H9 (cell line): ENCODE measurements at regions not wholly inside any gene's neighbourhood (a gene's known extent, or its start where the extent isn't known, plus 50 kb on each side); places are given as distances from the start of the nearest gene placed in this dataset.

Experiments
- DNase-seq: peaks from one replicate; pipeline ENCODE4 v3.0.0-alpha.2; 2017
- H2AFZ ChIP-seq: one replicate; pipeline ENCODE4 v1.6.1; 2013; ENCODE audit warnings: mild to moderate bottlenecking, low read length, control low read depth, moderate library complexity
- H2AK5ac ChIP-seq: 2 replicates; pipeline ENCODE4 v1.6.1; 2013; ENCODE audit warnings: low read length, control low read depth, mixed read lengths; ENCODE audit not compliant: insufficient read length
- H2BK120ac ChIP-seq: one replicate; pipeline ENCODE4 v1.6.1; 2013; ENCODE audit warnings: low read depth, mild to moderate bottlenecking, low read length, control low read depth, inconsistent platforms; ENCODE audit not compliant: poor library complexity, severe bottlenecking
- H2BK12ac ChIP-seq: 2 replicates; pipeline ENCODE4 v1.6.1; 2013; ENCODE audit warnings: low read length, control low read depth, mixed read lengths, low read depth; ENCODE audit not compliant: insufficient read length
- H2BK15ac ChIP-seq: 2 replicates; pipeline ENCODE4 v1.6.1; 2013; ENCODE audit warnings: low read depth, low read length, control low read depth
- H2BK20ac ChIP-seq: one replicate; pipeline ENCODE4 v1.6.1; 2013; ENCODE audit warnings: low read depth, mild to moderate bottlenecking, low read length, control low read depth, inconsistent platforms; ENCODE audit not compliant: poor library complexity, severe bottlenecking
- H2BK5ac ChIP-seq: 2 replicates; pipeline ENCODE4 v1.6.1; 2013; ENCODE audit warnings: low read length, control low read depth, mixed read lengths; ENCODE audit not compliant: insufficient read length
- H3K14ac ChIP-seq: 2 replicates; pipeline ENCODE4 v1.6.1; 2013; ENCODE audit warnings: low read length, control low read depth; ENCODE audit not compliant: insufficient read depth
- H3K18ac ChIP-seq: 2 replicates; pipeline ENCODE4 v1.6.1; 2013; ENCODE audit warnings: low read depth, mild to moderate bottlenecking, mixed read lengths, low read length, control low read depth; ENCODE audit not compliant: insufficient read length
- H3K23ac ChIP-seq: 2 replicates; pipeline ENCODE4 v1.6.1; 2013; ENCODE audit warnings: low read length, control low read depth, mixed read lengths, low read depth; ENCODE audit not compliant: insufficient read length
- H3K23me2 ChIP-seq: 2 replicates; pipeline ENCODE4 v1.6.1; 2013; ENCODE audit warnings: low read depth, mild to moderate bottlenecking, mixed read lengths, low read length, control low read depth; ENCODE audit not compliant: insufficient read length, poor library complexity, severe bottlenecking
- H3K27ac ChIP-seq: 2 replicates; pipeline ENCODE4 v1.5.1; 2013; ENCODE audit warnings: low read length, control low read depth, mixed read lengths, low read depth; ENCODE audit not compliant: insufficient read length
- H3K27me3 ChIP-seq: 2 replicates; pipeline ENCODE4 v1.6.1; 2013; ENCODE audit warnings: low read length, control low read depth, inconsistent platforms; ENCODE audit not compliant: insufficient read depth
- H3K4ac ChIP-seq: 2 replicates; pipeline ENCODE4 v1.6.1; 2013; ENCODE audit warnings: low read depth, mild to moderate bottlenecking, control low read depth, inconsistent platforms, low read length, moderate library complexity
- H3K4me1 ChIP-seq: 2 replicates; pipeline ENCODE4 v1.6.1; 2013; ENCODE audit warnings: low read length, control low read depth, inconsistent platforms; ENCODE audit not compliant: insufficient read depth
- H3K4me2 ChIP-seq: 2 replicates; pipeline ENCODE4 v1.6.1; 2013; ENCODE audit warnings: low read length, control low read depth, mixed read lengths; ENCODE audit not compliant: insufficient read length, insufficient read depth
- H3K56ac ChIP-seq: 2 replicates; pipeline ENCODE4 v1.6.1; 2013; ENCODE audit warnings: low read depth, mild to moderate bottlenecking, mixed read lengths, low read length, control low read depth; ENCODE audit not compliant: insufficient read length
- H3K79me1 ChIP-seq: 2 replicates; pipeline ENCODE4 v1.6.1; 2013; ENCODE audit warnings: low read depth, mild to moderate bottlenecking, moderate library complexity, low read length, control low read depth, inconsistent platforms; ENCODE audit not compliant: insufficient read depth, poor library complexity, severe bottlenecking
- H3K79me2 ChIP-seq: 2 replicates; pipeline ENCODE4 v1.6.1; 2013; ENCODE audit warnings: low read length, control low read depth, inconsistent platforms; ENCODE audit not compliant: insufficient read depth
- H3K9ac ChIP-seq: 2 replicates; pipeline ENCODE4 v1.6.1; 2013; ENCODE audit warnings: low read length, control low read depth, mixed read lengths; ENCODE audit not compliant: insufficient read length; ENCODE audit errors: extremely low read depth
- H3K9me3 ChIP-seq: one replicate; pipeline ENCODE4 v1.6.1; 2013; ENCODE audit warnings: low read depth, low read length, inconsistent platforms; ENCODE audit not compliant: control insufficient read depth
- H3T11ph ChIP-seq: one replicate; pipeline ENCODE4 v1.6.1; 2013; ENCODE audit warnings: mild to moderate bottlenecking, low read length, control low read depth, inconsistent platforms
- H4K20me1 ChIP-seq: one replicate; pipeline ENCODE4 v1.6.1; 2013; ENCODE audit not compliant: control insufficient read depth, insufficient read length, insufficient read depth
- H4K5ac ChIP-seq: 2 replicates; pipeline ENCODE4 v1.6.1; 2013; ENCODE audit warnings: low read depth, mild to moderate bottlenecking, mixed read lengths, low read length, control low read depth; ENCODE audit not compliant: insufficient read length
- H4K8ac ChIP-seq: replicated peaks from 2 replicates; pipeline ENCODE4 v1.6.1; 2013; ENCODE audit warnings: low read length, control low read depth, mixed read lengths, low read depth; ENCODE audit not compliant: insufficient read length
- H4K91ac ChIP-seq: 2 replicates; pipeline ENCODE4 v1.6.1; 2013; ENCODE audit warnings: low read depth, mild to moderate bottlenecking, moderate library complexity, mixed read lengths, low read length, control low read depth; ENCODE audit not compliant: insufficient read length
- H3K27ac Mint-ChIP-seq, 3 experiments: 2 replicates in 2 of 3; 3 replicates in 1 of 3; pipeline ENCODE4 v1.8.0; 2020 to 2021; ENCODE audit warnings: mixed read lengths in 3 of 3, mild to moderate bottlenecking in 1 of 3, moderate library complexity in 1 of 3
- H3K27me3 Mint-ChIP-seq: 2 replicates; pipeline ENCODE4 v1.8.0; 2021; ENCODE audit warnings: low read depth, mild to moderate bottlenecking, moderate library complexity, mixed read lengths
- H3K36me3 Mint-ChIP-seq, 3 experiments: 2 replicates in 2 of 3; 3 replicates in 1 of 3; pipeline ENCODE4 v1.8.0; 2020 to 2021; ENCODE audit warnings: low read depth in 3 of 3, mixed read lengths in 3 of 3; ENCODE audit not compliant: insufficient read depth in 1 of 3
- H3K4me1 Mint-ChIP-seq, 2 experiments: 2 replicates each; pipeline ENCODE4 v1.8.0; 2020; ENCODE audit warnings: mixed read lengths in 2 of 2
- H3K4me3 Mint-ChIP-seq, 2 experiments: 2 replicates in 1 of 2; 3 replicates in 1 of 2; pipeline ENCODE4 v1.8.0; 2020 to 2021; ENCODE audit warnings: mild to moderate bottlenecking in 2 of 2, mixed read lengths in 2 of 2, moderate library complexity in 1 of 2
- H3K9me3 Mint-ChIP-seq, 2 experiments: 2 replicates in 1 of 2; 3 replicates in 1 of 2; pipeline ENCODE4 v1.8.0; 2020; ENCODE audit warnings: mild to moderate bottlenecking in 2 of 2, mixed read lengths in 2 of 2, moderate library complexity in 1 of 2
- WGBS: extraction: QIAGEN DNeasy Blood & Tissue Kit; methylation state at CpG from one replicate; pipeline ENCODE4 v1.1.7; 2013; ENCODE audit warnings: missing lambda C conversion rate, low lambda C conversion rate, mixed read lengths; ENCODE audit not compliant: insufficient read length; ENCODE audit errors: extremely low coverage; 5-methylcytosine and 5-hydroxymethylcytosine counted together
- TF ChIP-seq, protein P1 (sequence below): fragments of 200-600 bp; sonication (generic); conservative IDR thresholded peaks from 3 replicates; pipeline ENCODE4 v1.8.0; 2021; ENCODE audit warnings: antibody characterized with exemption, mild to moderate bottlenecking

- Histone ChIP-seq H3K9me3 (no peaks in the 10 kb centered on the region), H2BK12ac (no peak overlapping the region), H2AFZ (no peak overlapping the region), H3K18ac (no peak overlapping the region), H4K5ac (no peak overlapping the region), H3K4ac (no peak overlapping the region), H3K56ac (no peak overlapping the region), H4K8ac (no peak overlapping the region), H3K23me2 (no peaks in the 10 kb centered on the region), H4K91ac (no peak overlapping the region), H2BK5ac (no peak overlapping the region), H3K4me1 (no peaks in the 10 kb centered on the region), H2BK120ac (no peak overlapping the region), H3K14ac (no peak overlapping the region), H3K79me2 (no peaks in the 10 kb centered on the region), H3K9ac (no peak overlapping the region), H3T11ph (no peak overlapping the region), H3K27ac (no peak overlapping the region), H2AK5ac (no peak overlapping the region), H3K79me1 (no peaks in the 10 kb centered on the region), H3K23ac (no peak overlapping the region), H4K20me1 (no peaks in the 10 kb centered on the region), H2BK15ac (no peak overlapping the region), H3K27me3 (no peaks in the 10 kb centered on the region), H3K4me2 (no peak overlapping the region), H2BK20ac (no peak overlapping the region)
- no peaks in the 10 kb centered on the region for H3K36me3 Mint-ChIP-seq
- no peaks in the 10 kb centered on the region for H3K9me3 Mint-ChIP-seq
- no peak for DNase-seq
- no peak overlapping the region for H3K4me3 Mint-ChIP-seq
- no CpG with 5 or more reads among the region's 2 CpGs for WGBS
- H3K27ac Mint-ChIP-seq: no peak overlapping the region
- TF ChIP-seq, protein P1, sequence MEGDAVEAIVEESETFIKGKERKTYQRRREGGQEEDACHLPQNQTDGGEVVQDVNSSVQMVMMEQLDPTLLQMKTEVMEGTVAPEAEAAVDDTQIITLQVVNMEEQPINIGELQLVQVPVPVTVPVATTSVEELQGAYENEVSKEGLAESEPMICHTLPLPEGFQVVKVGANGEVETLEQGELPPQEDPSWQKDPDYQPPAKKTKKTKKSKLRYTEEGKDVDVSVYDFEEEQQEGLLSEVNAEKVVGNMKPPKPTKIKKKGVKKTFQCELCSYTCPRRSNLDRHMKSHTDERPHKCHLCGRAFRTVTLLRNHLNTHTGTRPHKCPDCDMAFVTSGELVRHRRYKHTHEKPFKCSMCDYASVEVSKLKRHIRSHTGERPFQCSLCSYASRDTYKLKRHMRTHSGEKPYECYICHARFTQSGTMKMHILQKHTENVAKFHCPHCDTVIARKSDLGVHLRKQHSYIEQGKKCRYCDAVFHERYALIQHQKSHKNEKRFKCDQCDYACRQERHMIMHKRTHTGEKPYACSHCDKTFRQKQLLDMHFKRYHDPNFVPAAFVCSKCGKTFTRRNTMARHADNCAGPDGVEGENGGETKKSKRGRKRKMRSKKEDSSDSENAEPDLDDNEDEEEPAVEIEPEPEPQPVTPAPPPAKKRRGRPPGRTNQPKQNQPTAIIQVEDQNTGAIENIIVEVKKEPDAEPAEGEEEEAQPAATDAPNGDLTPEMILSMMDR: no peak
- no peaks in the 10 kb centered on the region for H3K27me3 Mint-ChIP-seq
- no peaks in the 10 kb centered on the region for H3K4me1 Mint-ChIP-seq
Observed at GRCh38 chr1:187682112-187682511, 853.4 kb downstream of the PLA2G4A start.
